Central memory CD8-positive, alpha-beta T cell (primary cell): ENCODE measurements at regions not wholly inside any gene's neighbourhood (a gene's known extent, or its start where the extent isn't known, plus 50 kb on each side); places are given as distances from the start of the nearest gene placed in this dataset.

ENCODE experiments used
- ATAC-seq: fragments of 150-1000 bp; cut with Tn5 transposase; replicated peaks from 2 replicates; pipeline ENCODE4 v1.10.0; 2022; ENCODE audit warnings: mild to moderate bottlenecking, moderate FRiP score, moderate number of reproducible peaks; ENCODE audit not compliant: poor library complexity, severe bottlenecking; ENCODE audit errors: extremely low read depth
- DNase-seq, 2 donors: peaks; one replicate each; pipeline ENCODE4 v3.0.0; 2021; ENCODE audit warnings: low spot score in 2 of 2
- H3K27ac Mint-ChIP-seq: one replicate; pipeline ENCODE4 v1.8.0; 2022; ENCODE audit warnings: low read depth, mild to moderate bottlenecking, moderate library complexity, mixed read lengths
- H3K27me3 Mint-ChIP-seq: one replicate; pipeline ENCODE4 v1.8.0; 2022; ENCODE audit warnings: mixed read lengths
- H3K36me3 Mint-ChIP-seq: one replicate; pipeline ENCODE4 v1.8.0; 2022; ENCODE audit warnings: mild to moderate bottlenecking, moderate library complexity, mixed read lengths; ENCODE audit not compliant: insufficient read depth
- H3K4me1 Mint-ChIP-seq: one replicate; pipeline ENCODE4 v1.8.0; 2022; ENCODE audit warnings: mixed read lengths
- H3K4me3 Mint-ChIP-seq: one replicate; pipeline ENCODE4 v1.8.0; 2022; ENCODE audit warnings: mild to moderate bottlenecking, moderate library complexity, mixed read lengths
- H3K9me3 Mint-ChIP-seq: one replicate; pipeline ENCODE4 v1.8.0; 2022; ENCODE audit warnings: mixed read lengths

DNA sequence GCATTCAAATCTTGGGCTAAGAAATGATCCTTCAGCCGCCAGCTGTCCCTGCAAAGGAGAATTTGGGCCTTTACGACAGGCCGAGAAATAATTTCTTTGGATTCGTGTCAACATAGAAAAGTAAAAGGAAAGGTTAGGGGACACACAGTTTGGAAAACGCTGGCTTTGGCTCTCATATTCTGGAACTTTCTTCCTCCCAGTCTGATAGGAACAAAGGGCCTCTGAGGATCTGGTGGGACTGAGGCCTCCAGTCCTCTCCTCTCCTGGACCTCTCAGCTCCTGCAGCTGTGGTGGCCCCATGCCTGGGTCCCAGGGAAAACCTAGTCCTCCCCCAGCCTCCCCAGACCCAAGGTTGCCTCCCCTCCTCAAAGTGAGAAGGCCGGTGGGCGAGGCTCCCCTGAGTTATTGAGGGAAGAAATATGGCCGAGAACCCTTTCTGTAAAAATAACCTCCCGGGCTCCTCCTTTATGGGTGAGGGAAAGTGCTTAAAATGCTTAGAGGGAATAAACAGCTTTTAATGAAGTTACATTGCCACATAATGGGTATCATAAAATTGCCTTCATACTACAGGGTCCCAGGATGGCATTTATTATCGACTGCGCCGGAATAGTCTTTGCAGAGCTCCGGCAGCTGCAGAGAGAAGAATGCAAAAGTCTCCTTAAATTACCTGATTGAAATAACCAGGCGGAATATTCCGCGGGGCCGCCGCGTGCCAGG, 188.3 kb downstream of the PHETA1 start:
- no peak overlapping the region for H3K27ac Mint-ChIP-seq
- H3K4me3 Mint-ChIP-seq, result no peak overlapping the region
- ATAC-seq, result no peak
- peaks cover 63% of the 10 kb centered on the region for H3K27me3 Mint-ChIP-seq
- H3K9me3 Mint-ChIP-seq, result no peaks in the 10 kb centered on the region
- H3K4me1 Mint-ChIP-seq, result no peaks in the 10 kb centered on the region
- no peak for DNase-seq
- H3K36me3 Mint-ChIP-seq, result no peaks in the 10 kb centered on the region

DNA sequence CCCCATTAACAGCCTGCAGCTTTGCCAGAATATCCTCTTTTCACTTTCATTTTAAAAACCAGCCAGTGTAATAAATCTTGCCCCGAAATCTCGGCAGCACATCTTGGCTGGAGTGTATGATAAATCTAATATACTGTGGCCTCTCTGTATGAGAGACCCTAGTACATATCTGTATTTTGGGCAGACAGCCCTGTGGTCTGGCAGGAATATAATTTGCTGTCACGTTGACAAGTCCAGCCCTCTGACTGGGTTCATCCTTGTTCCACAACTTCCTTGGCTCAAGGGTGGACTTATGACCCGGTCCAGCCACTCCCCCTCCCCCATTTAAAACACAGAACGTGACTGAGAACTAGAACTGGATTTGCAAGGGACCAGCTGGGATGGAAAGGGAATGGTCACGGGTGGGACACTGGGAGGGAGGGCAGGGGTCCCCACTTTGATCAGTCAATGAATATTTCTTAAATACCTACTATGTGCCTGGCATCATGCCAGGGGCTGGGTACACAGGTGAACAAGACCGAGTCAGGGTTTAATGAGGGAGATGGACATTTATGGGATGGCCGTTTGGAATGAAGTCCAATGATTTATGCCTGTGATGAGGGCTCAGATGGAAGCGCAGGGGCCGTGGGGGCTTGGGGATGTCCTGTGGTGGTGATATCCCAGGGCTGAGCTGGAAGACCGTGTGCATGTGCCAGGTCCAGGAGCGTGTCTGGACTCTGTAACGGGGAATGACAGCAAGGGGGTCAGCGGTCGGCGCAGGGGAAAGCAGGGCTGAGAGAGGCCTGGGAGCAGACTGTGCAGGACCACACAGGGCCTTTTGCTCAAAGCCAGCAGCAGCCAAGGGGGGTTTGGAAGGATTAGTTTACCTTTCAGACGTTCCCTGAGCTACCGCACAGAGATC, 190.5 kb downstream of the PHETA1 start:
- ATAC-seq (no peak), DNase-seq (no peak)
- no peaks in the 10 kb centered on the region for H3K4me1 Mint-ChIP-seq
- no peak overlapping the region for H3K4me3 Mint-ChIP-seq
- H3K9me3 Mint-ChIP-seq, result no peaks in the 10 kb centered on the region
- H3K27me3 Mint-ChIP-seq, result peaks cover 73% of the 10 kb centered on the region
- no peak overlapping the region for H3K27ac Mint-ChIP-seq
- no peaks in the 10 kb centered on the region for H3K36me3 Mint-ChIP-seq

DNA sequence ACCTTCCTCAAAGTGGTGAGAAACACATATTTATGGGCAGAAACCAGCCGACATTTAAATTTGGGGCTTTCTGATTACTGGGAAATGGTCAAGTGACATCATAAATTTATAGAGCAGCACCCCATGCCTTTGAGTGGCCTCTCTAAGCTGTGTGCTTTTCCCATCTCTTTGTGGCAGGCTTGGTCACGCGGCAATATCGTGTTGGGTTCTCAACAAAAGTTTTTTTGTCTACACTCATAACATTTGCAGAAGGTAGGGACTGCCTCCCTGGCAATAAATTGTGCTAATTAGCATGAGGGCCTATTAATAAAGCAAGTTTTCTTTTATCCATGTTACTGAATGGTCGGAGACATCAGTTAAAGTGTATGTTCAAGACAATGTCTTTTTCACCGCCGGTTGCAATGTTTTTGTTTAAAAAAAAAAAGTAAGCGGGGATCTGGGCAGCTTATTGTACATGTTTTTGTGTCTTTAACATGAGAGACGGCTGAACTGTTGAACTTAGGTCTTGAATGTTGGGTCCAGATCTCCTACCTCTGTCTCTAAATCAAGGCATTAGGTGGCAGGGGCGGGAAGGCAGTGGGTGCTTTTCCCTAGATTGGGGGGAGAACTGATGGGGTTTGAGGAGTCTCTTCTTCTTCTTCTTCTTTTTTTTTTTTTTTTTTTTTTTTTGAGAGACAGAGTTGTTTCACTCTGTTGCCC, 193.3 kb downstream of the PHETA1 start:
- peaks cover 66% of the 10 kb centered on the region for H3K27me3 Mint-ChIP-seq
- H3K4me3 Mint-ChIP-seq, result no peak overlapping the region
- no peaks in the 10 kb centered on the region for H3K4me1 Mint-ChIP-seq
- H3K9me3 Mint-ChIP-seq, result no peaks in the 10 kb centered on the region
- H3K27ac Mint-ChIP-seq, result no peak overlapping the region
- H3K36me3 Mint-ChIP-seq, result no peaks in the 10 kb centered on the region
- ATAC-seq (no peak), DNase-seq (no peak)

DNA sequence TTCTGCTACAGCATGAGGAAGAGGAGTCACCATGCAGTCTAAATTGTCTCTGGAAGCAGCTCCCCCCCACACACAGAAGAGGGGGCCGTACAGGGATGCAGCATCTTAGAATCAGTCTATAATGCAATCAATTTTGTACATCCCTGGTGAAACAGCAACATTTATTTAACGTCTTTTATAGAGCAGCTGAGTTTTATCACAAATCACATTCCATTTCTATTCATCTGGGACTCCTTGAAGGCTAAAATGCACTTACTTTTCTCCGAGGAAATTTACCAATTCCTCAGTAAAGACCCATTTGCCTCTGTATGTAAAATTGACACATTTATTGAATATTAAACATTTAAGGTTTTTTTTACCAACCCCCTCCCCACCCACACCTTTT, 193.9 kb downstream of the PHETA1 start:
- Mint-ChIP-seq H3K4me3 (no peak overlapping the region), H3K9me3 (no peaks in the 10 kb centered on the region), H3K36me3 (no peaks in the 10 kb centered on the region), H3K4me1 (no peaks in the 10 kb centered on the region), H3K27me3 (peaks cover 66% of the 10 kb centered on the region), H3K27ac (no peak overlapping the region)
- DNase-seq (no peak), ATAC-seq (no peak)

DNA sequence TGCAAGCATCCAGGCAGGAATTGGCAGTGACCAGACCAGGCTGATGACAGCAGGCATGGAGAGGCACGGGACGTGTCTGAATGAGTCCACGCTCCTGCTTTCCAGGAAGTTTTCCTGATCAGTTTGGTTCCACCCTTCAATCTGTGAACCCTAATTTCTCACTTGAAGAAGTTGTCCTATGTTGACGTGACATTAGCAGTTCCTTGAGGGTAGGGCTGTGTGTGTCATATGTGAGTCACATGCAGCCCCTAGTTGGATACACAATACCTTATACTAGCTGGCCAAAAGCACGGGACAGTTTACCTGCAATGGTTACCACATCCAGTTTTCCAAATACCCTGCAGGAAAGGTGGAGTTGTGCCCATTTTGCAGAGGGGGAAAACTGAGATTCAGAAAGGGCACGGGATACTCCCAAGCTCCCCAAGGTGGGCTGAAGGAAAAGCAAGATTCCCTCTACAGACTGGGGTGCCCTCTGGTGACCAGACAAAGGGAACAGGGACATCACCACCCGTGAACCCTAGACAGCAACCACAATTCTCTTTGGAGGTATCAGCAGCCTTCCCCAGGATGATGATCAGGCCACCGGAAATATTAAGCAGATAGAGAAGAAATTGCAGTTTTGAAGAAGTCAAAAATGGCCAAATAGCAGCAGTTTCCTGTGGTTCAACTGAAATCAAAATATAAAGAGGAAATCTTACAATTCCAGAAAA, 194.5 kb downstream of the PHETA1 start:
- Mint-ChIP-seq H3K4me3 (no peak overlapping the region), H3K4me1 (no peaks in the 10 kb centered on the region), H3K9me3 (no peaks in the 10 kb centered on the region), H3K27me3 (peaks cover 66% of the 10 kb centered on the region), H3K36me3 (no peaks in the 10 kb centered on the region), H3K27ac (no peak overlapping the region)
- DNase-seq (no peak), ATAC-seq (no peak)

DNA sequence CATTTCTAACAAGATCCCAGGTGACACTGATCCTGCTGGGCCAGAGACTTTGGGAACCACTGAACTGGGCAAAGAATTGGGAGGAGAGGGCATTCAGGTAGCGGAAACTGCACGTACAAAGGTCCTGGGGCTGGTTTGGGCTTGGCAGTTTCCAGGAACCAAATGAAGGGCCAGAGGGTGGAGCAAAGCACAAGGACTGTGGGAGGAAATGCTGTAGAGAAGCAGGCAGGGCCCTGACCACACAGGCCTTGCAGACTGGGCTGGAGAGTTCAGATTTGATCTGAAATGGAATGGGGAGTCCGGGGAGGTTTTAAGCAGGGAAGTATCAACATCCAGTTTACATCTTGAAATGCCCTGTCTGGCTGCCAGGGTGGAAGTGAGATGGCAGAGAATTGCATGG, 195.1 kb downstream of the PHETA1 start:
- no peak overlapping the region for H3K4me3 Mint-ChIP-seq
- ATAC-seq (no peak), DNase-seq (no peak)
- H3K36me3 Mint-ChIP-seq, result no peaks in the 10 kb centered on the region
- no peak overlapping the region for H3K27ac Mint-ChIP-seq
- peaks cover 66% of the 10 kb centered on the region for H3K27me3 Mint-ChIP-seq
- H3K4me1 Mint-ChIP-seq, result no peaks in the 10 kb centered on the region
- H3K9me3 Mint-ChIP-seq, result no peaks in the 10 kb centered on the region

DNA sequence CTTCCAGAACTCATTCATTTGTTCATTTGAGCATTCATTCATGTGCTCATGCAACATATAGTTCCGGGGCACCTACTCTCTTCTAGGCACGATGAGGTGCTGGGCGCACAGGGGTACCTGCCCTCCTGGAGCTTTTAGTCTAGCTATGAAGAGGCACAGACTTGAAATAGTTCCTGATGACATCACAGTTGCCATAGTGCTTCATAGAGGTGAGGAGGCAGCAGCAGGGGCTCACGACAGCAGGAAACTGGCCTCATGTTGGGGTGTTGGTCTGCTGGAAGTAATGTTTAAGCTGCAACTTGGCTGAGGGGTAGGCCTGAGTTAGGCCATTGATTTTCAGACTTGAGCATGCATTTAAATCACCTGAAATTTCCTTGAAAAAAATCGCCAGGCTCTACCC, 195.5 kb downstream of the PHETA1 start:
- Mint-ChIP-seq H3K4me3 (no peak overlapping the region), H3K36me3 (no peaks in the 10 kb centered on the region), H3K27ac (no peak overlapping the region), H3K9me3 (no peaks in the 10 kb centered on the region), H3K4me1 (no peaks in the 10 kb centered on the region), H3K27me3 (peaks cover 64% of the 10 kb centered on the region)
- no peak for DNase-seq
- ATAC-seq, result no peak

DNA sequence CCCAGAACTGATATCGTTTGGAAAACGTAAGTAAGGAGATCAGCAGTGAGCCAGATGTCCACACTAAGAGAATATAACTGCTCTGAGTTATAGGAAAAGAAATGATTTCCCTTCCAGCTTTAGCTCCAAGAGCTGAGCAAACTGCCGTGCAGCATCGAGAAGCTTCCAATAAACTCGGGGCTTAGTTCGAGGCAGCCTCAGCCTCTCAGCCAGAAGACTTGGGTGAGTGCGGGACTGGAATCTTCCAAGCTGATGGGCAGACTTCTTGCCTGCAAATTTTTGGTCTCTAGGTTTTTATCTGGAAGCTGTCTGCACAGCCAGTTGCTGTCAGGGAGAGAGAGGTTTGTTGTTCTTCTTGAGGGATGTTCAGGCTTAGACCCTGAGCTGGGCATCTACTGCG, 196.1 kb downstream of the PHETA1 start:
- no peaks in the 10 kb centered on the region for H3K36me3 Mint-ChIP-seq
- H3K4me1 Mint-ChIP-seq, result no peaks in the 10 kb centered on the region
- no peak overlapping the region for H3K27ac Mint-ChIP-seq
- peaks cover 64% of the 10 kb centered on the region for H3K27me3 Mint-ChIP-seq
- DNase-seq, result no peak
- ATAC-seq, result no peak
- no peaks in the 10 kb centered on the region for H3K9me3 Mint-ChIP-seq
- H3K4me3 Mint-ChIP-seq, result no peak overlapping the region

DNA sequence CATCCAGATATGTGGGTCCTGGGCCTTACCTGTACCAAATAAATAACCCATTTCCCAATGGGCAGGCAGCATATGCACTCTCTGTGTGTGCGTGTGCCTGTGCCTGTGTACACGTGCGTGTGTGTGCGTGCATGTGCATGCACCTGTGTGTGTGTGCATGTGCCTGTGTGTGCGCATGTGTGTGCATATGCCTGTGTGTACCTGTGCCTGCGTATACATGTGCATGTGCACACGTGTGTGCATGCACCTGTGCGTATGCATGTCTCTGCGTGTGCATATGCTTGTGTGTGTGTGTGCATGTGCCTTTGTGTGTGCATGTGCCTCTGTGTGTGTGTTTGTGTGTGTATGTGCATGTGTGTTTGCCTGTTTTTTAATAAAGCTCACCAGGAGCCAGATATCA, 197.1 kb downstream of the PHETA1 start:
- Mint-ChIP-seq H3K9me3 (no peaks in the 10 kb centered on the region), H3K27ac (no peak overlapping the region), H3K4me1 (no peaks in the 10 kb centered on the region), H3K27me3 (peaks cover 70% of the 10 kb centered on the region), H3K4me3 (no peak overlapping the region), H3K36me3 (no peaks in the 10 kb centered on the region)
- ATAC-seq, result no peak
- no peak for DNase-seq

DNA sequence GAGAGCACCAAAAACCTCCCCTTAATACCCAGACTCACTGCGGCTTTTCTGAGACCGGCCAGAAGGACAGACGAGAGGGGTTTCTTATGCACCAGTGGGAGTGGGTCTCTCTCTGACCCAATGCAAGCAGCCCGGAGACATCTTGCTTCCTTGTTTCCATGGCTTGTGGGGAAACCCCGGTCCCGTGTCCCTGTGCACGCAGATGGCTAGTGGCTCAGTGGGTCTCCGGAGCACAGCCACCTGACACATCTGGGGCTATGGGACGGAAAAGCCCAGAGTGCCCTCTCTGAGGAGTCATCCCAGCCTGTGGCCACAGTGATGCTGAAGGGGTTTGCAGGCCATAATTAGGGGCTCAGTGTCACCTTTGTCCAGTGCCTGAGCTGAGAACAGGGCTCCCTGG, 197.6 kb downstream of the PHETA1 start:
- no peak overlapping the region for H3K4me3 Mint-ChIP-seq
- H3K27ac Mint-ChIP-seq, result no peak overlapping the region
- H3K36me3 Mint-ChIP-seq, result no peaks in the 10 kb centered on the region
- H3K27me3 Mint-ChIP-seq, result peaks cover 70% of the 10 kb centered on the region
- DNase-seq (no peak), ATAC-seq (no peak)
- H3K9me3 Mint-ChIP-seq, result no peaks in the 10 kb centered on the region
- no peaks in the 10 kb centered on the region for H3K4me1 Mint-ChIP-seq

DNA sequence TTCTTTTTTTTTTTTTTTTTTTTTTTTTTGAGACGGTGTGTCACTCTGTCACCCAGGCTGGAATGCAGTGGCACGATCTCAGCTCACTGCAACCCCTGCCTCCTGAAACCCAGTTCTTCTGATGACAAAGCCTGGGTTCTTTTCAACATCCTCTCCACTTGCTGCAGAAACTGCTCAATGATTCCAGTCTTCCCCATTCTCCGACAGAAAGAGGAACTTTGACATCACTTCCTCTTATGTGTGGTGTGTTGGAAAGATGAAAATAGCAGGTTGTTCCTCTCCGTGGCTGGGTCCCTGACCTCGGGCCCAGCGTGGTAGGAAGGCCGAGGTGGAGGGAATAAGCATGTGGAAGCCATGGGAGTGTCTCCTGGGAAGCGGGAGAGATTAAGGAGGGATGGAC, 198.4 kb downstream of the PHETA1 start:
- no peaks in the 10 kb centered on the region for H3K9me3 Mint-ChIP-seq
- no peak for DNase-seq
- H3K4me1 Mint-ChIP-seq, result no peaks in the 10 kb centered on the region
- no peak overlapping the region for H3K27ac Mint-ChIP-seq
- no peaks in the 10 kb centered on the region for H3K36me3 Mint-ChIP-seq
- ATAC-seq, result peak; percentile 28
- peaks cover 71% of the 10 kb centered on the region for H3K27me3 Mint-ChIP-seq
- H3K4me3 Mint-ChIP-seq, result no peak overlapping the region

DNA sequence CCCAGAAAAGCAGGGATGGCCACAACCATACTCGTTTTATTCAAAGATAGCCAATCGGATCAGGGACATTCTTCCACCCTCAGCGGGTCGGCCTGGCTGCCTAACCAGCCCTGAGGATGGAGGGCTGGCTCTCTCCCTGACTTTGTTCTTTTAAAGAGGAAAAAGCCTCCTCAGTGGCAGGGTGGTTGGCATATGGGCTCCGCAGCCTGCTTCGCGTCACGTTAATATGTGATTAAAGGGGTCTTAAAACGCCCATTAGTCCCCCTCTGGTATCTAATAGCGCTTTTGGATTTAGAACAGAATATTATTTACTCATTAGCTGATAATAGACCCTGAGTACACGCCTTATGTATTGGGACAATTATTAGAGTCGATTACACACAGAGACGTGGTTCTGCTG, 199.4 kb downstream of the PHETA1 start:
- Mint-ChIP-seq H3K36me3 (no peaks in the 10 kb centered on the region), H3K9me3 (no peaks in the 10 kb centered on the region), H3K4me3 (no peak overlapping the region), H3K4me1 (no peaks in the 10 kb centered on the region), H3K27me3 (peaks cover 79% of the 10 kb centered on the region), H3K27ac (no peak overlapping the region)
- ATAC-seq (no peak), DNase-seq (no peak)
